ENCODE measurements at regions not wholly inside any gene's neighbourhood (a gene's known extent, or its start where the extent isn't known, plus 50 kb on each side); places are given as distances from the start of the nearest gene placed in this dataset.

DNA sequence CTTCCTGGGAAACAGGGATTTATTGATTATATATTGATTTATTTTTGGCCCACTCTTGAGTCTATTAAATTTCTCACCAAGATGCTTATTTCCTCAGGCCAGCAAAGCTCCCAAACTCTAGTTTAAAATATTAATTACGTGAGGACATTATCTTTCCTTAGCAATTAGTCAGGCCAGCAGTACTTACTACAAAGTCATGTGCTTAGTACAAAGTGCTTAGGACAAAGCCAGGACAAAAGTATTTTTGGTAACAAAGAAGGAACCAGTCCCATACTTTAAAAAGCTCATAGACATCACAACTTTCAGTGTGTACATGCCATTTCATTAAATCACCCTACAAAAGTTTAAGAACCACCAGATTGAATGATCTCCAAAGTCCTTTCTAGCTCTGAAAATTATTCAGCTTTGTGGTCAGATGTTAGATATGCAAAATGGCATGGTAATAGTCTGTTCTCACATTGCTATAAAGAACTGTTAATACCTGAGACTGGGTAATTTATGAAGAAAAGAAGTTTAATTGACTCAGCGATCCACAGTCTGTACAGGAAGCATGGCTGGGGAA, 94.7 kb upstream of the PWP1 start:
- TF ChIP-seq, protein P1, sequence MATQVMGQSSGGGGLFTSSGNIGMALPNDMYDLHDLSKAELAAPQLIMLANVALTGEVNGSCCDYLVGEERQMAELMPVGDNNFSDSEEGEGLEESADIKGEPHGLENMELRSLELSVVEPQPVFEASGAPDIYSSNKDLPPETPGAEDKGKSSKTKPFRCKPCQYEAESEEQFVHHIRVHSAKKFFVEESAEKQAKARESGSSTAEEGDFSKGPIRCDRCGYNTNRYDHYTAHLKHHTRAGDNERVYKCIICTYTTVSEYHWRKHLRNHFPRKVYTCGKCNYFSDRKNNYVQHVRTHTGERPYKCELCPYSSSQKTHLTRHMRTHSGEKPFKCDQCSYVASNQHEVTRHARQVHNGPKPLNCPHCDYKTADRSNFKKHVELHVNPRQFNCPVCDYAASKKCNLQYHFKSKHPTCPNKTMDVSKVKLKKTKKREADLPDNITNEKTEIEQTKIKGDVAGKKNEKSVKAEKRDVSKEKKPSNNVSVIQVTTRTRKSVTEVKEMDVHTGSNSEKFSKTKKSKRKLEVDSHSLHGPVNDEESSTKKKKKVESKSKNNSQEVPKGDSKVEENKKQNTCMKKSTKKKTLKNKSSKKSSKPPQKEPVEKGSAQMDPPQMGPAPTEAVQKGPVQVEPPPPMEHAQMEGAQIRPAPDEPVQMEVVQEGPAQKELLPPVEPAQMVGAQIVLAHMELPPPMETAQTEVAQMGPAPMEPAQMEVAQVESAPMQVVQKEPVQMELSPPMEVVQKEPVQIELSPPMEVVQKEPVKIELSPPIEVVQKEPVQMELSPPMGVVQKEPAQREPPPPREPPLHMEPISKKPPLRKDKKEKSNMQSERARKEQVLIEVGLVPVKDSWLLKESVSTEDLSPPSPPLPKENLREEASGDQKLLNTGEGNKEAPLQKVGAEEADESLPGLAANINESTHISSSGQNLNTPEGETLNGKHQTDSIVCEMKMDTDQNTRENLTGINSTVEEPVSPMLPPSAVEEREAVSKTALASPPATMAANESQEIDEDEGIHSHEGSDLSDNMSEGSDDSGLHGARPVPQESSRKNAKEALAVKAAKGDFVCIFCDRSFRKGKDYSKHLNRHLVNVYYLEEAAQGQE (IDR thresholded peaks at IDR 0.05; ENCODE audit: insufficient replicate concordance, low read depth): no peak
- TF ChIP-seq GABPA (IDR thresholded peaks at IDR 0.05; ENCODE audit: low read depth): no peak
- Histone ChIP-seq H3K27me3 (ENCODE audit: insufficient read depth, poor library complexity, severe bottlenecking) (no peaks in the 10 kb centered on the region), H3K4me3 (replicated peaks; ENCODE audit: insufficient read depth, low read length) (no peak overlapping the region), H3K27ac (replicated peaks) (no peak overlapping the region)
- DNase-seq (ENCODE audit: low read depth in 1 of 2, low spot score in 1 of 2): no peak

DNA sequence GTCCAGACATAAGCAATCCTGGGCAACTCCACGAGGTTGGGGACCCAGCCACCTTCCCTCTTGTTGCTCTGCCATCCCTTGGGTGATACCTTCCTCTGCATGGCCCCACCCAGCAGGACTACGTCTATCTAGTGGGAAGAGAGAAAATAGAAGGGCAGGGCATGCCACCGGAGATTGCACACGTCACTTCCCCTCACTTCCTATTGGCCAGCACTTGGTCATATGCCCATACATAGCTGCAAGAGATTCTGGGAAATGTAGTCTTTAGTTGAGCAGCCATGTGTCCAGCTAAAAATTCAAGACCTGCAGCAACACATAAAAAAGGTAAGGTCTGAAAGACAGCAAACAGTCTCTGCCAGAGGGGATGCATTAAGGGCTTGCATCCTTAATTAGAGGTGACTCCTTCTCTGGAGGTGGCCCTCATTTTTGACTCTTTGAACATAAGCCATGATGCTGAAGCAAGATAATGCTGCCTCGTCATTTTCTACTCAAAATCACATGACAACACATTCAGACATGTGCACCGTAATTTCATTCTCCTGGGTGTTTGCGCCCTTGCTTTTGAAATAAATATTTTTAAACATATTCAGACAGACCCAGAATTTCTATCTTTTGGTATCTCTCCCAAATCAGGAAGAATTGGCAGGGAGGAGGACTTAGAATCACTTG, 91.8 kb upstream of the PWP1 start:
- H3K27ac ChIP-seq (replicated peaks): no peak overlapping the region
- peak in 1 of 2 experiments; percentile 12 for DNase-seq (ENCODE audit: low read depth in 1 of 2, low spot score in 1 of 2)

DNA sequence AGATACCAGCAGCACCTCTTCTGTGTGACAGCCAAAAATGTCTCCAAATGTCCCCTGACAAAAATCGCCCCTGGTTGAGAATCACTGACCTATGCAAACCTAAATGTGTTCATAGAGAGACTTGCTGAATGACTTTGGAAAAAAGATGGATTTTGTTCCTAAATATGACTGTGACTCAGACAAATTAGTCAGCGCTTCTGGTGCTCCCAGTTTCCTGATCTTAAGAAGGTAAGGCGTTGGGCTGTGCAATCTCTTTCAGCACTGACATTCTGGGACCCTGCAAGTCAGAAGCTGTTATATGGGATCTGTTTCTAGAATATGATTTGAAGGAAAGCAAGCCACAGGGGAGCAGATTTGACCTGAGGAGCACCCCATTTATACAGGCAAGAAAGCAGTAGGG, 90.6 kb upstream of the PWP1 start:
- H3K27me3 ChIP-seq (ENCODE audit: insufficient read depth, poor library complexity, severe bottlenecking): no peaks in the 10 kb centered on the region
- H3K4me3 ChIP-seq (replicated peaks; ENCODE audit: insufficient read depth, low read length): no peak overlapping the region
- DNase-seq (ENCODE audit: low read depth in 1 of 2, low spot score in 1 of 2): no peak
- TF ChIP-seq, protein P1 (IDR thresholded peaks at IDR 0.05; ENCODE audit: insufficient replicate concordance, low read depth): no peak
- no peak for TF ChIP-seq SPI1 (IDR thresholded peaks at IDR 0.05; ENCODE audit: borderline replicate concordance, low read depth)
- H3K27ac ChIP-seq (replicated peaks): no peak overlapping the region

More for the DNA sequence above, 91.8 kb upstream of the PWP1 start:
- H3K27me3 ChIP-seq (ENCODE audit: insufficient read depth, poor library complexity, severe bottlenecking): no peaks in the 10 kb centered on the region
- no peak; the same call in 1 of the 2 replicates for TF ChIP-seq SPI1 (IDR thresholded peaks at IDR 0.05; ENCODE audit: borderline replicate concordance, low read depth)
- TF ChIP-seq, protein P1 (IDR thresholded peaks at IDR 0.05; ENCODE audit: insufficient replicate concordance, low read depth): no peak
- TF ChIP-seq, protein P2, sequence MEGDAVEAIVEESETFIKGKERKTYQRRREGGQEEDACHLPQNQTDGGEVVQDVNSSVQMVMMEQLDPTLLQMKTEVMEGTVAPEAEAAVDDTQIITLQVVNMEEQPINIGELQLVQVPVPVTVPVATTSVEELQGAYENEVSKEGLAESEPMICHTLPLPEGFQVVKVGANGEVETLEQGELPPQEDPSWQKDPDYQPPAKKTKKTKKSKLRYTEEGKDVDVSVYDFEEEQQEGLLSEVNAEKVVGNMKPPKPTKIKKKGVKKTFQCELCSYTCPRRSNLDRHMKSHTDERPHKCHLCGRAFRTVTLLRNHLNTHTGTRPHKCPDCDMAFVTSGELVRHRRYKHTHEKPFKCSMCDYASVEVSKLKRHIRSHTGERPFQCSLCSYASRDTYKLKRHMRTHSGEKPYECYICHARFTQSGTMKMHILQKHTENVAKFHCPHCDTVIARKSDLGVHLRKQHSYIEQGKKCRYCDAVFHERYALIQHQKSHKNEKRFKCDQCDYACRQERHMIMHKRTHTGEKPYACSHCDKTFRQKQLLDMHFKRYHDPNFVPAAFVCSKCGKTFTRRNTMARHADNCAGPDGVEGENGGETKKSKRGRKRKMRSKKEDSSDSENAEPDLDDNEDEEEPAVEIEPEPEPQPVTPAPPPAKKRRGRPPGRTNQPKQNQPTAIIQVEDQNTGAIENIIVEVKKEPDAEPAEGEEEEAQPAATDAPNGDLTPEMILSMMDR (IDR thresholded peaks at IDR 0.05; ENCODE audit: insufficient read depth, low read length): no peak
- no peak for TF ChIP-seq POLR2AphosphoS5 (IDR thresholded peaks at IDR 0.05; ENCODE audit: low read depth)
- TF ChIP-seq GABPA (IDR thresholded peaks at IDR 0.05; ENCODE audit: low read depth): no peak
- H3K4me3 ChIP-seq (replicated peaks; ENCODE audit: insufficient read depth, low read length): no peak overlapping the region

DNA sequence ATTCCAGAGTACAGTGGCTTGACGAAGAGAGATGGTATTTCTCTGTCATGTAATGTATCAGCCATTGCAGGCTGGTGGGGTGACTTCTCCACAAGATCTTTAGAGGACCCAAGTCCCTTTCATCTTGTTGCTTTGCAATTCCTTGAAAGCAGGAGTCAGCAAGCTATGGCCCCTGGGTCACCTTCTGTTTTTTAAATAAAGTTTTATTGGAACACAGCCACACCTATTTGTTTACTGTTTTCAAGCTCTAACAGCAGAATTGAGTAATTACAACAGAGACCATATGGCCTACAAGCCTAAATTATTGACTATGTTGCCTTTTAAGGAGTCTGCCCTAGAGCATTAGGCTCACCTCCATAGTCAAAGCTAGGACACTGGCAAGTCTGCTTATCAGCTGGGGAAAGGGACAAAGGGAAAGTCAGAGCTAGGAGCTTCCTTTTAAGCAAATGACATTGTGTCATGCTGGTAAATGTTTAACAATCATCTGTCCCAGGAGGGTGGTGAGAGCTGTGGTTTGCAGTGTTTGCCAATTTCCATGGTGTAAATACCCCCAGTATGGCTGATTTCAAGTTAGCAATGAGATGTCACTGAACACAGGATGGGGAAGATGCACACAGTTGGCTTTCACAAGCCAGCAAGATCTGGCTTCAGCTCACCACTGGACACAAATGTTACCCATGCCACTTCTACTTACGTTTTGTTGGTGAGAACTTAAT, 87.7 kb upstream of the PWP1 start:
- DNase-seq (ENCODE audit: low read depth in 1 of 2, low spot score in 1 of 2): peak in 1 of 2 experiments; percentile 76
- Histone ChIP-seq H3K27ac (replicated peaks) (peak overlapping the region; percentile 37; the same call in 1 of the 2 replicates), H3K4me3 (replicated peaks; ENCODE audit: insufficient read depth, low read length) (no peak overlapping the region), H3K27me3 (ENCODE audit: insufficient read depth, poor library complexity, severe bottlenecking) (no peaks in the 10 kb centered on the region)
- TF ChIP-seq POLR2AphosphoS5 (IDR thresholded peaks at IDR 0.05; ENCODE audit: low read depth) (no peak), SPI1 (IDR thresholded peaks at IDR 0.05; ENCODE audit: borderline replicate concordance, low read depth) (no peak), GABPA (IDR thresholded peaks at IDR 0.05; ENCODE audit: low read depth) (no peak)
- TF ChIP-seq, protein P2 (IDR thresholded peaks at IDR 0.05; ENCODE audit: insufficient read depth, low read length): no peak
- TF ChIP-seq, protein P1 (IDR thresholded peaks at IDR 0.05; ENCODE audit: insufficient replicate concordance, low read depth): no peak

All from HL-60 (cell line).